ENCODE measurements at regions not wholly inside any gene's neighbourhood (a gene's known extent, or its start where the extent isn't known, plus 50 kb on each side); places are given as distances from the start of the nearest gene placed in this dataset.

DNA sequence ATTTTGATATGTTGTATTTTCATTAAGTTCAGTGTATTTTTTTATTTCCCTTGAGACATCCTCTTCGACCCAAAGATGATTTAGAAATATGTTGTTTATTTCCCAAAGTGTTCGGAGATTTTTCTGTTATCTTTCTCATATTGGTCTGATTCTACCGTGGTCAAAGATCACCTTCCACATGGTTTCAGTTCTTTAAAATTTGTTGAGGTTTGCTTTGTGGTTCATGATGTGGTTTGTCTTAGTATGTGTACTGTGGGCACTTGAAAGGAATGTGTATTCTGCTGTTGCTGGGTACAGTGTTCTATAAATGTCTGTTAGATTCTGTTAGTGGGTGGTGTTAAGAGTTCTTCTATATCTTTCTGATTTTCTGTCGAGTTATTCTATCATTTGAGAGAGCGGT, 103.4 kb upstream of the FHIT start:
- TF ChIP-seq EZH2 (IDR thresholded peaks at IDR 0.05; ENCODE audit: low read length) (no peak), CTCF (optimal IDR thresholded peaks at IDR 0.05 in 1 of 3, IDR thresholded peaks at IDR 0.05 in 1 of 3, conservative IDR thresholded peaks at IDR 0.05 in 1 of 3; ENCODE audit: extremely low read depth in 1 of 3, insufficient read depth in 2 of 3, low read length in 3 of 3) (no peak)
- no peaks in the 10 kb centered on the region for H4K20me1 ChIP-seq (ENCODE audit: control insufficient read depth, extremely low read depth, insufficient read depth, low read length)
- H3K27ac ChIP-seq (ENCODE audit: control insufficient read depth, insufficient read depth, low read length), result no peak overlapping the region
- no peak overlapping the region for H2AFZ ChIP-seq (ENCODE audit: control insufficient read depth, low read length)
- no peaks in the 10 kb centered on the region for H3K4me1 ChIP-seq (ENCODE audit: control insufficient read depth, extremely low read depth, insufficient read depth, low read length)
- dilution Hi-C loops (cut with MboI; ENCODE audit: extremely low pct_ligation_motif_present, low sequenced_read_pairs), result no loop called here
- no peaks in the 10 kb centered on the region for H3K79me2 ChIP-seq (ENCODE audit: control insufficient read depth, insufficient read depth, low read length)
- FAIRE-seq (no peak), DNase-seq (ENCODE audit: low read depth, low spot score) (no peak)
- H3K36me3 ChIP-seq (ENCODE audit: control insufficient read depth in 2 of 2, extremely low read depth in 1 of 2, insufficient read depth in 2 of 2, low read length in 2 of 2), result no peaks in the 10 kb centered on the region
- H3K9ac ChIP-seq (ENCODE audit: control insufficient read depth, extremely low read depth, insufficient read depth, low read length), result no peak overlapping the region
- no peak overlapping the region for H3K4me2 ChIP-seq (ENCODE audit: control insufficient read depth, extremely low read depth, insufficient read depth, low read depth, low read length)
- no peaks in the 10 kb centered on the region for H3K9me1 ChIP-seq (ENCODE audit: control insufficient read depth, extremely low read depth, insufficient read depth, low read length)
- H3K9me3 ChIP-seq (ENCODE audit: control insufficient read depth, low read depth, low read length), result no peaks in the 10 kb centered on the region
- H3K4me3 ChIP-seq (ENCODE audit: control insufficient read depth in 2 of 3, extremely low read depth in 1 of 3, insufficient read depth in 2 of 3, low read depth in 1 of 3, low read length in 3 of 3), result no peak overlapping the region
- H3K27me3 ChIP-seq (ENCODE audit: control insufficient read depth, extremely low read depth, insufficient read depth, low read length), result peaks cover 3% of the 10 kb centered on the region

DNA sequence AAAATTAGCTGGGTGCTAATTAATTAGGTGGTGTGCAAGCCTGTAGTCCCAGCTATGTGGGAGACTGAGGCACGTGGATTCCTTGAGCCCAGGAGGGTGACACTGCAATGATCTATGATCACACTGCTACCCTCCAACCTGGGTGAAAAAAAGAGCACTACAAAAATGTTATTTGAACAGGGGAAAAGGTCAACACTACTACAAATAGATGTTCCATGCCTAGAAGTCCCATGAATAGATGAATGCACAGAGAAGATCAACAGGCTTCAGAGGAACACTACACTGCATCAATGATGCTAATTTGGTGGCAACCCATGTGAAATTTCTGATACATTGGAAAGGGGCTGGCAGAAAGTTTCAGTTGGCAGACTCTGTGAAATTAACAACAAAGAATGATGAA, 105.4 kb upstream of the FHIT start:
- dilution Hi-C loops (cut with MboI; ENCODE audit: extremely low pct_ligation_motif_present, low sequenced_read_pairs), result no loop called here
- Histone ChIP-seq H3K27ac (ENCODE audit: control insufficient read depth, insufficient read depth, low read length) (no peak overlapping the region), H3K9me1 (ENCODE audit: control insufficient read depth, extremely low read depth, insufficient read depth, low read length) (no peaks in the 10 kb centered on the region), H2AFZ (ENCODE audit: control insufficient read depth, low read length) (no peak overlapping the region), H3K9me3 (ENCODE audit: control insufficient read depth, low read depth, low read length) (no peaks in the 10 kb centered on the region), H3K79me2 (ENCODE audit: control insufficient read depth, insufficient read depth, low read length) (no peaks in the 10 kb centered on the region), H3K36me3 (ENCODE audit: control insufficient read depth in 2 of 2, extremely low read depth in 1 of 2, insufficient read depth in 2 of 2, low read length in 2 of 2) (no peaks in the 10 kb centered on the region), H4K20me1 (ENCODE audit: control insufficient read depth, extremely low read depth, insufficient read depth, low read length) (no peaks in the 10 kb centered on the region), H3K4me1 (ENCODE audit: control insufficient read depth, extremely low read depth, insufficient read depth, low read length) (no peaks in the 10 kb centered on the region), H3K9ac (ENCODE audit: control insufficient read depth, extremely low read depth, insufficient read depth, low read length) (no peak overlapping the region), H3K4me3 (ENCODE audit: control insufficient read depth in 2 of 3, extremely low read depth in 1 of 3, insufficient read depth in 2 of 3, low read depth in 1 of 3, low read length in 3 of 3) (no peak overlapping the region), H3K4me2 (ENCODE audit: control insufficient read depth, extremely low read depth, insufficient read depth, low read depth, low read length) (no peak overlapping the region), H3K27me3 (ENCODE audit: control insufficient read depth, extremely low read depth, insufficient read depth, low read length) (peaks cover 3% of the 10 kb centered on the region)
- FAIRE-seq (no peak), DNase-seq (ENCODE audit: low read depth, low spot score) (no peak)
- TF ChIP-seq CTCF (optimal IDR thresholded peaks at IDR 0.05 in 1 of 3, IDR thresholded peaks at IDR 0.05 in 1 of 3, conservative IDR thresholded peaks at IDR 0.05 in 1 of 3; ENCODE audit: extremely low read depth in 1 of 3, insufficient read depth in 2 of 3, low read length in 3 of 3) (no peak), EZH2 (IDR thresholded peaks at IDR 0.05; ENCODE audit: low read length) (no peak)
